ENCODE measurements at regions not wholly inside any gene's neighbourhood (a gene's known extent, or its start where the extent isn't known, plus 50 kb on each side); places are given as distances from the start of the nearest gene placed in this dataset.
"Not testable (repeated sequence)": the region's sequence is repeated elsewhere in the genome, so short reads cannot be mapped to it uniquely, and the experiment has no call there.

DNA sequence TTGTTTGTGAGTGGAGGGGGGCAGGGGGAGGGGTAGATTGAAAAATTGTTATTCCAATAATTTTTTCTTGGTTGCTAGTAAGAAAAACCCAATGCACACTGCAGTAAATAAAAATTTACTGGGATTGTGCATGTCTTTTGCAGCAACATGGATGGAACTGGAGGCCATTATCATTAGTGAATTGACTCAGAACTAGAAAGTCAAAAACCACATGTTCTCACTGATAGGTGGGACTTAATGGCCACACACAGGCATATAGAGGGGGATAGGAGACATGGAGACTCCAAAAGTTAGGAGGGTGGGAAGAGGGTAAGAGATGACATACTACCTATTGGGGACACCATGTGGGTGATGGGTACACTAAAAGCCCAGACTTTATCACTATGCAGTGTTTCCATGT is 67.2 kb downstream of the BUB3 start:
- DNase-seq = no peak

- DNase-seq = no peak
These were observed 68.6 kb downstream of the BUB3 start for GRCh38 chr10:123222832-123223231.

DNA sequence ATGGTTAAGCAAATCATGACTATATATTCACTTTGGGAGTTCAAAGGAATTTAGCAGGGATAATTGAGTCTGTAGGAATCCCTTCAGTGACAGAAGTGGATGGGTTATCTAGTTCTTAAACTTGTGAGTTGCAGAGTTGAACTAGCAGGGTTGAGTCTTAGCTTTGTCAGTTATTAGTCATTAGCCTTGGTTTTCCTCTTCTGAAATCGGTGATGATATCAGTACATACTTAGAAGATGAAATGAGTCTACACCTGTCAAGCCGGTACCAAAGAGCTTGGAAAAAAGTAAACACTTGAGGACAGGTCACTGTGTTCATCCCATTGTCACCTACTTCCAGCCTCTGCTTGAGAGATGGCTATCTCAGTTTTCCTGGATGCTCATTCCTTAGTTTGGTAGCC is 73.5 kb downstream of the BUB3 start:
- no peak for DNase-seq

DNA sequence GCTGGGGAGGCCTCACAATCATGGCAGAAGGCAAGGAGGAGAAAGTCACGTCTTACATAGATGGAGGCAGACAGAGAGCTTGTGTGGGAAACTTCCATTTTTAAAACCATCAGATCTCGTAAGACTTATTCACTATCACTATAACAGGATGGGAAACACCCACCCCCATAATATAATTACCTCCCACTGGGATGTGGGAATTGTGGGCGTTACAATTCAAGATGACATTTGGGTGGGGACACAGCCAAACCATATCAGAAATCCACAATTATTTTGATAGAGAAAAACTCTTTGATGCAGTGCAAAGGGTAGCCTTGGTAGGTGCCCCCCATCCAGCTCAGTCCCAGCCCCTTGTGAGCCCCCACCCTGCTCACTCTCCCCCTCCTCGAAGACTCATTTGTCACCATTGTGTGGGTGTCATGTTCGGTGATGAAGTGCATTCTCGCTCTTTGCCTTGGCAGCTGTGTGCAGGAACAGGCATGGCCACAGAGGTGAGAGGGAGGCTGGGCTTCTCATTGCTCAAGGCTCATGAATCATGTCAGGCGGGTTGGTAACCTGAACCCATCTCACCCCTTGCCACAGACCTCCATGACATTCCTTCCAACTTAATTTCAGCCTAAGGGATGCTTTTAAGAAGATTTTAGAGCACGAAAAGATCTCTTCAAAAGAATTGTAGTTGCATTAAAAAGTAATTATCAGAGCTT is 75.9 kb downstream of the BUB3 start:
- no peak for DNase-seq

GRCh38 chr10:123232879-123233278 is 78.7 kb downstream of the BUB3 start:
- DNase-seq = not testable (repeated sequence)

- DNase-seq = not testable (repeated sequence)
These were observed 80.8 kb downstream of the BUB3 start for GRCh38 chr10:123235014-123235413.

DNA sequence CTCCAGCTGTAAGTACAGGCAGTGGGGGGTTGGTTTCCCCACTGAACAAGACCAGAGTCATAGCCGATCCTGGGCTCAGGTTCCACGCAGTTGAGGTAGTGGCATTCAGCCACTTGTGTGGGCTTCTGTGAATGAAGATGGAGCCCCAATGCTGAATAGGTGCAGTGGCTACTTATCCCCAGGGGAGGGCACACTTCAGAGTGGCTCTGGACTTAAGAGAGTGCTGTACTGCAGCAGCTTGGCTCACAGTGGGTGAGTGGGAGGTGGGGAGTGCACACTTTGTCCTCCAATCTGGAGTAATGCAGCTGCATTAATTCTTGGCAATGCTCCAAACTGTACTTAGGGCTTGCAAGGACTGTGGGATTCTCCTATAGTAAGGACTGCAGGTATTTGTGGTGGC is 81.9 kb downstream of the BUB3 start:
- DNase-seq = no peak

DNA sequence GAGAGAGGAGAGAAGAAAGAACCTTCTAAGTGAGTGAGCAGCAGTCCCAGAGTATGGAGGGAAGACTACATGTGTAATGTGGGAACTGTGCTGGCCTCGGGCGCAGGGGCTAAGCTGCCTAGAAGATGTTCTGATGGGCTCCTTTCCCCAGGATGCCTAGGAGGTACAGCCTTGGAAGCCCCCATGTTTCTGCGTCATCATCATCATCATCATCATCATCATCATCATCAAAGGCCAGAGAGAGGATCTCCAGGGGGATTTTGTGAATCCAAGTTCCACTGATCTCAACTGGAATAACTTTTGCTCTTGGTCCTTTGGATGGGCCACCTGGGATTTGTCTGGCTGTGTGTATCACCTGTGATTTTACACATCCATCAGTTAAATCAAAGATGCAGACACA is 86.0 kb downstream of the BUB3 start:
- no peak for DNase-seq

DNA sequence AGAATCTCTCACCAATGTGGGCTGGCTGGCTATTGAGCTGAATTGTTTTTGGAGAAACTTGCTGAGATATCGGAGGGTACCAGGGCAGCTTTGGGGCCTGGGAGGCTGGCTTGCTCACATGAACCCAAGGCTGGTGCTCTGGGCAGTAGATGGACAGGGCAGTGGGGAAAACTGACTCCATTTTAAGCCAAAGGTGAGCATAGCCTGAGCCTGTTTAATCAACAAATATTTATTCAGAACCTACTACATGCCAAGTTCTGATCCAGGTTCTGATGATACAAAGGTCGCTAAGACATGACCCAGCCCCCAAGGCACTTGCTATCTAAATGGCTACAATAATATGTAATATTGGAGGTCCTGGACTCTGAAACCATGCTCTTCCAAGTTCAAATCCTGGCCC is 86.6 kb downstream of the BUB3 start:
- no peak for DNase-seq

DNA sequence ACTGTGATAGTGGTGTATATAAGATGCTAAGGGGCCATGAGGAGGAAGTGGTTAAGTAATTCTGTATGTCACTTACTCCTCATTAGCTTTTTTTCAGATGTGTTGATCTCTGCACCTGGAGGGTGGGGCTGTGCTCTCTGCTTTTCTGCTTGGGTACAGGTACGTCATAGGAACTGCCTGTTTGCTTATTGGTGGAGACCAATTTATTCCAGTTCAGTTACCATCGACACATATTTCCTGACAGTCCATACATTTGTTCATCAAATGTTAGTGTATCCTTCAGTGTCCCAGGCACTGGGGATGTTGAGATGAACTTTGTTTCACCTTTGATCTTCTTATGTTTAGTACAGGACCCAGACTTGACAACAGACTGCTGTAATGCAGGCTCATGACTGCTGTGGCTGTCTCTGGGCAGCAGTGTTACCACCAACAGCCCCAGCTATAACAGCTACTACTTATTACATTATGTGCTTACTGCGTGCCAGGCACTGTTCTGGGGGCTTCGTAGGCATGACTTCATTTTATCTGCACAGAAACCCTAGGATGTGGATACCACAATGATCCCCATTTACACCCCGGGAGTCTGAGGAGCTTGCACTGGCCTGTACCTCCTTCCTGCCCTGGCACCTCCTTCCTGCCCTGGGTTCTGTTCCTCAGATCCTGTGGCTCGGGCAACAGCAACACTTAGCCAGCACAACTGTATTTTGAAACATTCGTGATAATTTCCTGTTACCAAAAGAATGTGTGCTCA is 87.4 kb downstream of the BUB3 start:
- peak; percentile 10 for DNase-seq

DNA sequence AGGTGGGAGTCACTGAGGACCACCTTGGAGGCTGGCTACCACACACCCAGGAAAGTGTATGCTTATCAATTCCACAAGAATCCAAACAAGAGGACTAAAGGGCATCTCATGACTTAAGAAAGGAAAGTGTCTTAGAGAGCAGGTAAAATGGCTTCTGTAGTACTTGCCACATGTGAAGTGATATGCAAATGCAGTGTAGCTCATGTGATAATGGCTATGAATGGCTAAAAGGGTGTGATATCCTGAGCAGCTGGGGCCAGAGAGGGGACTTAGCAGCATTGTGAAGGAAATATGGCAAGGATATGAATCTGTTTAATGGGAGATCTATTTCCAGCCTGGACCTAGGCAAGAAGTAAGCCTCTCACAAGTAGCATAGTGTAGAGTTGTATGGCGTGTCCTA is 90.5 kb downstream of the BUB3 start:
- no peak for DNase-seq

- DNase-seq = no peak
These were observed 91.1 kb downstream of the BUB3 start for GRCh38 chr10:123245264-123245663.

DNA sequence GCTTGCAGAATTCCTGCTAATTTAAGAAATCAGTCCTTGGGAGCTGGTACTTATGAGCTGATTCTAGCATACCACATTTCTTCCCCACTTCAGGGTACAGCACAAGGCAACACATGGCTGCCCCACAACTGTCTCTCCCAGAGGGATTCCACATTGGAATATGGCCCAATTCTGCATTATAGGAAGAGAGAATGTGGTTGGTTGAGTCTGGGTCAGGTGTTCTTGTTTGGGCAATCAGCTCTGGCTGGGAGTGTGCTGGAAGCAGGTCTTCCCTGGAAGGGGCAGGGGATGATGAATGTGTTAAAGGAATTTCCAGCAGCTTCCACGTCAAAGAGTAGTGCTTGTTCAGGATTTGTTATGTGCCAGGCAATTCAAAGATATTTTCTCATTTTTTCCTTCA is 95.7 kb downstream of the BUB3 start:
- no peak for DNase-seq

DNA sequence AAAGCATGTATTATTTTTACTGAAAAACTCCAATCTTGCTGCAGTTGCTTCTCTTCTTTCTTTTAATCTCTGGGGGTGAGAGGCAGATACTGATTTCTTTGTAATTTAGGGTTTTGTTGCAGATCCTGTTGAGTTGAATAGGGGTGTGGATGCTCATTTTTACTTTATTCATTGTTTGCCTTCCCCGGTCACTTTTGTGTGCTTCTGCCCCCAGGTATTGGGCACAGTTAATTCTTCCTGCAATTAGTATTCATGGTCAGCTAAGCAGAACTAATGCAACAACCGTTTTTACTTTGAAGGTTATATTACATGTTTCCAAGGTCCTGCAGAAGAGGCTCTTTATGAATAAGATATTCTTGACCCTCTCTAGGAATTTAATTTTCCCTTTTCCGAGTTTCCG is 96.4 kb downstream of the BUB3 start:
- no peak for DNase-seq

- DNase-seq = no peak
These were observed 98.6 kb downstream of the BUB3 start for GRCh38 chr10:123252779-123253178.

DNA sequence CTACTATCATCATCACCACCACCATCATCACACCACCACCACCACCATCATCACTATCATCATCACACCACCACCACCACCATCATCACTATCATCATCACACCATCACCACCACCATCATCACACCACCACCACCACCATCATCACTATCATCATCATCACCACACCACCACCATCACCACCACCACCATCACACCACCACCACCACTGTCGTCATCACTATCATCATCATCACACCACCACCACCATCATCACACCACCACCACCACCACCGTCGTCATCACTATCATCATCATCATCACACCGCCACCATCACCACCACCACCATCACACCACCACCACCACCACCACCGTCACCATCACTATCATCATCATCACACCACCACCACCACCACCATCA is 100.1 kb downstream of the BUB3 start:
- not testable (repeated sequence) for DNase-seq

DNA sequence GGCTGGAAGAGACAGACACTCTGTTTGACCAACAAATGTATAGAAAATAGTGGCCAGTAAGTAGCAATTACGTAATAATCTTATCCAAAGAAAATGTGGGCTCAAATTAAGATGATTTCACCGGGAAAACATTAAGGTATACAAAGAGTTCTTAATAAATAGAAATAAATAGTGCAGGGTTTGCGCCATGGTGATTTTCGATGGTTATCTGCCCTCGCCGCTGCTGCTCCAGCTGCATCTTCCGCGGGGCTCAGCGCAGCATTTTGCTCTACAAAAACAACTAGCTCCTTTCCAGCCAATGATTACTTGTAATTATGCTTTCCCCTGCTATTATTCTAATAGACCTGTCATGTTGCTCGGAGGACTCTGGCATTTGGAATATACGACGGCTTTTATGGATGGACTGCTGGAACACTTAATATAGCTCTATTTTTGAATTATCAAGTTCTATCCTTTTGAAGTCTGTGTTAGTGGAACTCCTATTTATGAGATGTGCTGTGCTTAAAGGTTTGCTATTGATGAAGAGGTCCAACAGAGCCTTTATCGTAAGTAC is 103.8 kb downstream of the BUB3 start:
- no peak for DNase-seq

- DNase-seq = no peak
These were observed 104.9 kb downstream of the BUB3 start for GRCh38 chr10:123259081-123259480.

- DNase-seq = no peak
These were observed 105.6 kb downstream of the BUB3 start for GRCh38 chr10:123259791-123260190.

DNA sequence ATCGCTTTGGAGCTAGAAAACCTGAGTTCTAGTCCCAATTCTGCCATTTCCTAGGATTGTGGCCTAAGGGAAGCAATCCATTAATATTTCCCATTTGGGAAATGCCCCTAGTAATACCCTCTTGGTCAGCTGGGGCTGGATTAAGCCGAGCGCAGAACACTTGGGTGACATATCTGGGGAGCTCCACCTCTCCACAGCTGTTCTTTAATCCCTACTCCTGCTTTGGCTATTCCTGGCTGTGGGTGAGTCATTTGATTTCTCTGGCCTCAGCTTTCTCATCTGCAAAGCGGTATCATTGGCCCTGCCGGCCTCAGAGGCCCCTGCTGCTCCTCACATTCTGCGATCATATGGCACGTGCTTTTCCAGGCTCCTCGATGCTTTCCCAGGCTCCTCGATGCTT is 108.3 kb downstream of the BUB3 start:
- no peak for DNase-seq

DNA sequence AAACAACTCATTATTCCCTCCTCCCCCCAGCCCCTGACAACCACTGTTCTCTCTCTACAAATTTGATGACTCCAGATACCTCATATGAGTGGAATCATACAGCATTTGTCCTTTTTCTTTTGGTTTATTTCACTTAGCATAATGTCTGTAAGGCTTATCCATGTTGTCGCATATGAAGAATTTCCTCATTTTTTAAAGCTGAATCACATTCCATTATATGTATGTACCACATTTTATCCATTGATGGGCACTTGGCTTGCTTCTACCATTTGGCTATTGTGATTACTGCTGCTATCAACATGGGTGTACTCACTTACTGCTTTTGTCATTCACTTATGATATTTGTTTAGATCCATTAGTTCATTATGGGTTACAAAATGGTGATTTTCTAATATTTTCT is 112.8 kb downstream of the BUB3 start:
- no peak for DNase-seq

GRCh38 chr10:123269017-123269552 is 114.9 kb downstream of the BUB3 start:
- no peak for DNase-seq

- no peak for DNase-seq
These were observed 115.5 kb downstream of the BUB3 start for GRCh38 chr10:123269675-123270074.

DNA sequence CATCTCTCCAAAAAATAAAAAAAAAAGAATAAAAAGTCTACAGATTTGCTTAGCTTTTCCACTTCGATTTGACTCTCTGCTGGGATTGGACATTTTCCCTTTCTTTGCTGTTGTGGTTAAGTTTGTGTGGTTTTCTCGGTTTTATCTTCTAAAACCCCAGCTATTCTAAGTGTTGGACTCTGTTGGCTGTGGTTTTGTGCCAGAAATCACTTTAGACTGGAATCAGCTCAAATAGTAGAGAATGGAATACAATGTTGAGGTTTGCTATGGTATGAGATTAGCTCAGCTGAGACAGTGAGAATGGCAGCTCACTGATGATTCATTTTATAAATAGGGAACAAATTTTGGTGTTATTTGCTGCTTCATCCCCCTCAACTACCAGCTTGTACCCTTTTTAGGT is 116.0 kb downstream of the BUB3 start:
- DNase-seq = no peak

All from activated CD4-positive, alpha-beta T cell treated with anti-CD3 and anti-CD28 coated beads, Interleukin-2, amount 50 U/mL, for 16 hours (primary cell).